DOHH2 (cell line): ENCODE measurements at regions not wholly inside any gene's neighbourhood (a gene's known extent, or its start where the extent isn't known, plus 50 kb on each side); places are given as distances from the start of the nearest gene placed in this dataset.

ENCODE experiments used
- H3F3A ChIP-seq: fragments of 200-600 bp; sonication (generic), shearing (Covaris generic); 2 replicates; pipeline ENCODE4 v1.6.0; 2016; ENCODE audit warnings: antibody characterized with exemption, mild to moderate bottlenecking; ENCODE audit not compliant: control insufficient read depth, insufficient read depth
- H3K27ac ChIP-seq: fragments of 200-600 bp; sonication (generic); 2 replicates; pipeline ENCODE4 v1.5.1; 2014; ENCODE audit warnings: low read depth, mild to moderate bottlenecking, low read length, moderate library complexity
- H3K27me3 ChIP-seq: fragments of 200-600 bp; sonication (generic); 2 replicates; pipeline ENCODE4 v1.6.1; 2014; ENCODE audit warnings: mild to moderate bottlenecking, low read length, mixed read lengths; ENCODE audit not compliant: control insufficient read depth
- H3K36me3 ChIP-seq: fragments of 200-600 bp; sonication (generic); 2 replicates; pipeline ENCODE4 v1.6.1; 2014; ENCODE audit warnings: mild to moderate bottlenecking, low read length, moderate library complexity, mixed read lengths; ENCODE audit not compliant: control insufficient read depth
- H3K4me1 ChIP-seq: fragments of 200-600 bp; sonication (generic); 2 replicates; pipeline ENCODE4 v1.6.1; 2014; ENCODE audit warnings: mild to moderate bottlenecking, low read length, mixed read lengths; ENCODE audit not compliant: control insufficient read depth
- H3K4me2 ChIP-seq: fragments of 200-600 bp; sonication (generic); 2 replicates; pipeline ENCODE4 v1.6.0; 2014; ENCODE audit warnings: mild to moderate bottlenecking, low read length, moderate library complexity
- H3K4me3 ChIP-seq: fragments of 200-600 bp; sonication (generic); 2 replicates; pipeline ENCODE4 v1.5.1; 2014; ENCODE audit warnings: mild to moderate bottlenecking, low read length, mixed read lengths
- H3K79me2 ChIP-seq: fragments of 200-600 bp; sonication (generic); 2 replicates; pipeline ENCODE4 v1.6.1; 2014; ENCODE audit warnings: mild to moderate bottlenecking, low read length, mixed read lengths; ENCODE audit not compliant: control insufficient read depth
- H3K9me2 ChIP-seq: fragments of 200-600 bp; sonication (generic); replicated peaks from 2 replicates; pipeline ENCODE4 v1.6.1; 2014; ENCODE audit warnings: mild to moderate bottlenecking, low read length, mixed read lengths; ENCODE audit not compliant: control insufficient read depth
- H3K9me3 ChIP-seq: fragments of 200-600 bp; sonication (generic); 2 replicates; pipeline ENCODE4 v1.6.1; 2014; ENCODE audit warnings: antibody characterized with exemption, low read length, mixed read lengths; ENCODE audit not compliant: control insufficient read depth, insufficient read depth
- H4K20me1 ChIP-seq: fragments of 200-600 bp; sonication (generic); 2 replicates; pipeline ENCODE4 v1.6.0; 2014; ENCODE audit warnings: low read depth, mild to moderate bottlenecking, antibody characterized with exemption, low read length, moderate library complexity; ENCODE audit not compliant: control insufficient read depth, insufficient read depth
- EZH2phosphoT487 ChIP-seq: fragments of 200-600 bp; sonication (generic); IDR thresholded peaks from 2 replicates; pipeline ENCODE4 v1.6.1; 2017; ENCODE audit warnings: borderline replicate concordance, mild to moderate bottlenecking, antibody characterized with exemption, low read length, moderate library complexity, mixed read lengths
- TF ChIP-seq, protein P1 (sequence below): fragments of 200-600 bp; sonication (generic); IDR thresholded peaks from one replicate; pipeline ENCODE4 v1.5.1; 2014; ENCODE audit warnings: antibody characterized with exemption, mild to moderate bottlenecking, low read depth, low read length; ENCODE audit not compliant: poor library complexity, severe bottlenecking

GRCh38 chr14:37843954-37844607 lies 248.7 kb downstream of the TTC6 start:
- H3K36me3 ChIP-seq: no peaks in the 10 kb centered on the region
- no peak overlapping the region for H3K27ac ChIP-seq
- TF ChIP-seq, protein P1, sequence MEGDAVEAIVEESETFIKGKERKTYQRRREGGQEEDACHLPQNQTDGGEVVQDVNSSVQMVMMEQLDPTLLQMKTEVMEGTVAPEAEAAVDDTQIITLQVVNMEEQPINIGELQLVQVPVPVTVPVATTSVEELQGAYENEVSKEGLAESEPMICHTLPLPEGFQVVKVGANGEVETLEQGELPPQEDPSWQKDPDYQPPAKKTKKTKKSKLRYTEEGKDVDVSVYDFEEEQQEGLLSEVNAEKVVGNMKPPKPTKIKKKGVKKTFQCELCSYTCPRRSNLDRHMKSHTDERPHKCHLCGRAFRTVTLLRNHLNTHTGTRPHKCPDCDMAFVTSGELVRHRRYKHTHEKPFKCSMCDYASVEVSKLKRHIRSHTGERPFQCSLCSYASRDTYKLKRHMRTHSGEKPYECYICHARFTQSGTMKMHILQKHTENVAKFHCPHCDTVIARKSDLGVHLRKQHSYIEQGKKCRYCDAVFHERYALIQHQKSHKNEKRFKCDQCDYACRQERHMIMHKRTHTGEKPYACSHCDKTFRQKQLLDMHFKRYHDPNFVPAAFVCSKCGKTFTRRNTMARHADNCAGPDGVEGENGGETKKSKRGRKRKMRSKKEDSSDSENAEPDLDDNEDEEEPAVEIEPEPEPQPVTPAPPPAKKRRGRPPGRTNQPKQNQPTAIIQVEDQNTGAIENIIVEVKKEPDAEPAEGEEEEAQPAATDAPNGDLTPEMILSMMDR: no peak
- no peak for TF ChIP-seq EZH2phosphoT487
- no peaks in the 10 kb centered on the region for H3K27me3 ChIP-seq
- H3K9me2 ChIP-seq: no peaks in the 10 kb centered on the region
- H3K9me3 ChIP-seq: no peaks in the 10 kb centered on the region
- no peaks in the 10 kb centered on the region for H3K79me2 ChIP-seq
- no peak overlapping the region for H3K4me3 ChIP-seq
- H3K4me2 ChIP-seq: no peak overlapping the region
- H3F3A ChIP-seq: no peaks in the 10 kb centered on the region
- H3K4me1 ChIP-seq: no peaks in the 10 kb centered on the region
- H4K20me1 ChIP-seq: no peaks in the 10 kb centered on the region

DNA sequence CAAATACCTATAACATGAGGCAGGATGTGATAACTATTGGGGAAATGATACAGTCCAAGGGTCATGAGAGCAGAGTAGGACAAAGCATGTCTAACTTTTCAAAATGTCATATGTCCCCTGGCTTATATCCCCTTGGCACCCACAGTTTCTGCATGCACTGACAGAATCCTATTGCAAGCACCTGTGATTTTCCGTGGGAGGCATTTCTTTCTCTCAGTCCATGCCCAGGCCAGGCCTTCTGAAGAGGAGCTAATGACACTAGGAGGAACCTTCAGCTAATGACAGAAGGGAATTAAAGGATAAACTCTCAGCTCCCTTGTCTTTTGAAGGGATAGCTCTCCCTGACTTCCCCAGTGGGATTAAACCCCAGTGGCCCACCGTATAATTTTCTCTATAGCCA lies 249.2 kb downstream of the TTC6 start:
- no peak overlapping the region for H3K4me2 ChIP-seq
- no peaks in the 10 kb centered on the region for H4K20me1 ChIP-seq
- no peaks in the 10 kb centered on the region for H3K9me2 ChIP-seq
- no peaks in the 10 kb centered on the region for H3K36me3 ChIP-seq
- H3K4me1 ChIP-seq: no peaks in the 10 kb centered on the region
- H3K9me3 ChIP-seq: no peaks in the 10 kb centered on the region
- H3K27ac ChIP-seq: no peak overlapping the region
- H3F3A ChIP-seq: no peaks in the 10 kb centered on the region
- no peaks in the 10 kb centered on the region for H3K27me3 ChIP-seq
- H3K79me2 ChIP-seq: no peaks in the 10 kb centered on the region
- no peak overlapping the region for H3K4me3 ChIP-seq
- no peak for TF ChIP-seq EZH2phosphoT487
- TF ChIP-seq, protein P1: no peak

DNA sequence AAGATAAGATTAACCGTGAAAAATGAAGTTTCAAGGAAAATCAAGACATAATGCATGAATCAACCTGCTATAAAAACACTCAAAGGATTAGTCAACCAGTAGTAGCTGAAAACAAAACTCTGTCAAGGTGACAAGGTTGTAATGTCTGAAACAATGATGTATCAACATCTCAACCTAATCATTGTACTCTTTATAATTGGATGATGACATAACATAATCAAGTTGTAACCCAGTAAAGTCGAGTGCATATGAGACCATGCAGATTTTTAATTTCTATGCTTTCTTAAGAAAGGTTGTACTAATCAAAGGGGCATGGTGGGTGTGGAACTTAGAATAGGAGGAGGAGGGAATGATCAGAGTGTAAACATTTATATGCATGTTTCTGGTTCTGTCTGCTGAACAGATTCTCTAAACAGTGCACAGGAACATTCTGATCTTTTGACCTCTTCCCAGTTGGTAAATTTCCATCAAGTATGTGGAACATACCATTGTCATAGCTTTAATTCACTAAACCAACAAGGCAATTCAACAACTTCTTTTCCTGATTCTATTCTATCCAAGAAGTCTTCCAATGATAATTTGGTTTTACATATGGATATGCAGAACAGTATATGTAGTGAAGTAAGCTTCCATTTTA lies 253.7 kb downstream of the TTC6 start:
- no peak overlapping the region for H3K27ac ChIP-seq
- H3K4me3 ChIP-seq: no peak overlapping the region
- H3K9me3 ChIP-seq: no peaks in the 10 kb centered on the region
- no peak for TF ChIP-seq EZH2phosphoT487
- TF ChIP-seq, protein P1: no peak
- no peaks in the 10 kb centered on the region for H3F3A ChIP-seq
- H3K27me3 ChIP-seq: no peaks in the 10 kb centered on the region
- no peaks in the 10 kb centered on the region for H3K9me2 ChIP-seq
- H3K36me3 ChIP-seq: no peaks in the 10 kb centered on the region
- H3K4me1 ChIP-seq: no peaks in the 10 kb centered on the region
- no peaks in the 10 kb centered on the region for H4K20me1 ChIP-seq
- no peaks in the 10 kb centered on the region for H3K79me2 ChIP-seq
- H3K4me2 ChIP-seq: no peak overlapping the region
